Stimulated activated CD4-positive, alpha-beta T cell treated with anti-CD3 and anti-CD28 coated beads, Interleukin-1b, Interleukin-23, amount 100 ng/mL, for 24 hours (primary cell): ENCODE measurements at regions not wholly inside any gene's neighbourhood (a gene's known extent, or its start where the extent isn't known, plus 50 kb on each side); places are given as distances from the start of the nearest gene placed in this dataset.
A peak's percentile ranks its signal among the peaks of the same experiment; 100 is the strongest.

Source experiments
- DNase-seq, 4 experiments: peaks; one replicate each; pipeline ENCODE4 v3.0.0-alpha.2; 2020; ENCODE audit warnings: low read depth in 4 of 4, low spot score in 1 of 4

DNA sequence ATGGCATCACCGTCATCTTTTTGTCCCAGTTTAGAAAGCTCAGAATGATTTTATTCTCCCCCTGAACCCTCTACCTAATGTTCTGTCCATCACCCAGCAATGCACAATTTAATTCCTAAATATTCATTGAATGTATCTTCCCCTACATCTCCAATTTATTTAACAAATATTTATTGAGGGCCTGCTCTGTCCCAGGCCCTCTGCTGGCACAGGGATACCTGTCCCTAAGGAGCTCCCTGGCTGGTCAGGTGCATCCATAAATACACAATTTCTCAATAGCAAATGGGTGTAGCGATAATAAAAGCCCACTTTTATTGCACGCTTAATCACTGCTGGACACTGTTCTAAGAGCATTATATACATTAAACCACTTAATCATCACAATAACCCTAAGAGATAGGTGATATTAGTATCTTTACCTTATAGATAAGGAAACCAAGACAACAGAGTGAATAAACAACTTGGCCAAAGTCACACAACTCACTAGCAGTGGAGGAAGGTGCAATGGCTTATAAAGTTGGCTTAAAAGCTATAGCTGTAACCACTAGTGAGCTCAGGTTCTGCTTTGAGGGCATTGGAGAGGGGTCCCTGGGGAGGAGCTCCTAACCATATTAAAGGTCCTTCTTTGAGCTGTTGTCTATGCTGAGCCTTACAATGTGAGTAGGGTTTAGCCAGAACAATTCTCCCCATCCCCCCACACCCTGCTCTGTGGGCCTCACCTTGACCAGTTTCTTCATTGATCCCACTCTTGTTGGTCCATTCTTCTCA lies 126.3 kb upstream of the JUN start:
- no peak for DNase-seq

DNA sequence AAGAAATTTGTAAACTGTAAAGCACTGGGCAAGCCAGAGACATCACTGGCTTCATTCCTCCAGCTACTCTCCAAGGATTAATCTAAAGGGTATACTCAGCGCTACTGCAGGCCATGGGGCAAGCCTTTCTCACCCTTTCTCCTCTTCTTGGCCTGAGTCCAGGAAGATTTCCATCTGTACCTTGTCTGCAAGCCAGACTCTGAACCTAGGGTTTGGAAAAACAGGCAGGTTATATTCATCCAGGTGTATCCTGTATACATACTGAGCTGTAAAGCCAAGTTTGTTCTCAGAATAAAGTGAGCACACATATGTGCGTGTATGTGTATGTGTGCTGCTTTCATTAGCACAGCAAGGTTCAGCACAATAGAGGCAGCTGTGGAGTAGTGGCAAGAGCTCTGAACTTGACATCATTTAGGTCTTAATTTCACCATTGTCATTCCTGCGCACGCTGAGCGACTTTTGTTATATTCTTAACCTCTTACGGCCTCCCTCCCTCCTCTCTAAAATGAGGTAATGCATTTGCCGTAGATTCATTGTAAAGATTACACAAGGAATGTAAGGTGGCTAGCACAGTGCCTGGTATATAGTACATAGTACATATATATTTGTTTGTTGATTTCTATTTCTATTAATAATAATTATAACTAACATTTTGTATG lies 128.1 kb upstream of the JUN start:
- no peak for DNase-seq

DNA sequence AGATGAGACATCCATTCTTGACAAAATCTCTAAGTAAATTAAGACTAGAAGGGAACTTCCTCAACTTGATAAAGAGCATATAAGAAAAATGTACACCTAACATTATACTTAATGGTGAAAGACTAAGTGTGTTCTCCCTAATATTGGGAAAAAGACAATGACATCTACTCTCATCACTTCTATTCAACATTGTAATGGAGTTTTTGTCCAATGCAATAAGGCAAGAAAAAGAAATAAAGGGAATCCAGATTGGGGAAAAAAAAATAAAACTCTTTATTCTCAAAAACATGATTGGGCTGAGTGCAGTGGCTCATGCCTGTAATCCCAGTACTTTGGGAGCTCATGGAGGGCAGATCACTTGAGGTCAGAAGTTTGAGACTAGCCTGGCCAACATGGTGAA lies 131.1 kb upstream of the JUN start:
- no peak for DNase-seq

DNA sequence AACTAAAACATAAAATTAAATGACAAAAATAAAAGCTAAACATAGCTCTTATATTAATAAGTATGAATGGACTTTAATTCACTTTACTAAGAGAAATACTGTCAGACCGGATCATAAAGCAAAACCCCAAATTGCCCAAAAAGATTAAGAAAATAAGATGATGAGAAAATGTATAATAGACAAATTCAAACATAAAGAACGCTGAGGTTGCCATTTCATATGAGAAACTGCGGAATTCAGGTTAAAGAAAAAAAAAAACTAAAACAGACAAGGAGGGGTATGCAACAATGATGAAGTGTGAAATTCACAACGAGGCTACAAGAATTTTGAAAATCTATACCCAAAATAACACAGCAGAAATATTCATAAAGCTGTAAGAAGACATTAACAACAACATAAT lies 133.6 kb upstream of the JUN start:
- no peak for DNase-seq

DNA sequence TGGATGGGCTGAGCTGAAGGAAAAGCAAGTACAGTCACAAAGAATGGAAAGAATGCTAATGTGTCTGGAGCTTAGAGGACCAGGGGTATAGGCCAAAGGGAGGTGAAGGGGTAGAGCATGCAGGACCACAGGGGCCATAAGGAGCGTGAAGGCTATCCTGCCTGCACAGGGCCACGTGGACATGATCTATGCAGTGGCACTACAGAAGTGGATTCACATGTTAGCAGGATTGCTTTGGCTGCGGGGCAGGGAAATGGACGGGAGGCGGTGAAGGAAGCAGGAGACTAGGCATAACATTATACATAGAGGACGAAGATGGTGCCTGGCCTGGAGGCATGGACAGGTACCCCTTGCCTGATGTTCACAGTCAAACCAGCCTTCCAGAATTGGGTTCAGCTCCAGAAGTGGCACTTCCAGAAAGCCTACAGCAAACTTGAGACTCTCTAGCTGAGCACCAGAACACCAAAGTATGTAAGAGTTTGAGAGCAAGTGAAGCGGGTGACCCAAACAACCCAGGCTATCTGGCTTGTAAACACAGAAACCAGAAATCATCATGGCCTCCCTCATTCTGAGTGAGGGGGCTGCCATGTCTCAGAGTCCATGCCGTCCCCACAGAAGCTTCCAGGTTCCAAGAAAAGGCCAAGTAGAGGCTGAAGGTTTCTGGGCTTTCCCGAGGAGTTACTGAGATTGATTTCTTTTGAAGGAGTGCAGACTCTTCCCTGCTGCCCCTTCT lies 135.5 kb upstream of the JUN start:
- no peak for DNase-seq

- DNase-seq, result no peak
Observed at GRCh38 chr1:58919959-58920321, 136.1 kb upstream of the JUN start.

DNA sequence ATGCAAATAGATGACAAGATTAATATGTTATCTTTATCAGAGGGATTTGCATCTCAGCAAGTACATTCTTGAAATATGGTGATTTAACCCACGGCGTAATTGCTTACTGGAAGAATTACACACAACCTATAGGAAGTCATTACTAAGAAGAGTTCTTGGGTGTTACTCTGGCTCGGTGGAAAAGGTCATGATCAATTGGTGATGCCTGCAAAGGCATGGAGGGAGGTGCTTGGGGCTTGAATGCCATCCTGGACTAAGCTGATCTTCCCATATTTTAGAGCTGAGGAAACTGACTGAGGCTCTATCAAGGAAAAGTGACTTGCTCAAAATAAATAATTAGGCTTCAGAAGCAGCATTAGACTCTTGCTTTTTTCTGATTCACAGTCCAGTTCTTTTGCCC lies 137.5 kb upstream of the JUN start:
- DNase-seq, result no peak

DNA sequence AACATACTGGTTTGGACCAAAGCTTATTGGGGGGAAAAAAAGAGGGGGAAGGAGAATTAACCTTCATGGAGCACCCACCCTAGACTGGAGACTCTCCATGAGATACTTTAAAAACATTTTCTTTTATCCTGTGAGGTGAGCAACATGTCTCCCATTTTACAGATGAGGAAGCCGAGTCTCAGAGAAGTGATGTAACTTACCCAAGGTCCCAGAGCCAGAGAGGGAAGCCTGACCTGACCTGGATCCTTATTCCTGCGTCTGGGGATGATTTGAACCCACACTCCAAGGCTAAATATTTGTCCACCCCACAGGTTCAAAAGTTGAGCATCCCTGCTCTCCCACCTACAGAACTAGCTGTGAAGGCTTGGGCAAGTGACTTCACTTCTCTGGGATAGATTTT lies 137.9 kb upstream of the JUN start:
- DNase-seq, result no peak

DNA sequence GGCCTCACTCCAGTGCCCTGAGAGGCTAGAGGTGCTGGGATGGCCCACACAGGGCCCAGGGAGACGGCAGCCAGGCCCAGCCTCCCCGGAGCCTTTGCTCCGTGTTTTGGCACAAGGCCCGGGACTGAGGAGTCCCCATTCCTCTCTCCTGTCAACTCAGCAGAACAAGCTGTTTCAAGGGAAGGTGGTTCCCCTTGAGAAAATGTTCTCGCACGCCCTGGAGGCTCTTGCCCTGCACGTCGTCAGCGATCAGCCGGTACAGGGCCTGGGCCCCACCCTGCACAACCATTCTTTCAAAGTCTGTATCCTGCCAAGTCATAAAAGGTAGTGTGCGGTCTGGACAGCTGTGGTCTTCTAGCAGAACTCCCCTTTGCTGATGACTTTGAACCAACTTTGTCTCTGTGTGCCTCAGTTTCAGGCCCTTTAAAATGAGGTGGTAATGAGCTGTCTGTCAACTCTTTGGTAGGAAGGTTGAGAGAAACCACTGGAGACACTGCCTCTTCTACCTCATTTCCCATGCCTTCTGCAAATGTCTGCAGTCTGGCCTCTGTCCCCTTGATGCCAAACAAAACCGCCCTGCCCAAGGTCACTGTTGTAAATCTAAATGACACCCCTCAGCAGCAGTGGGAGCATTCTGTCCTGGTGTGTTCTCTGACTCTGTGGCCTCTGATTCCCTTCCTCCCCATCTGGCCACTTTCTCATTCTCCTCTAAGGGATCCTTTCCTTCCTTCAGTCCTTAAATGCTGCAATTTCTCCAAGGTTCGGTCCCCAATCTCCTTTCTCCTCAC lies 138.6 kb upstream of the JUN start:
- DNase-seq, result peak in 1 of 4 experiments; percentile 31

DNA sequence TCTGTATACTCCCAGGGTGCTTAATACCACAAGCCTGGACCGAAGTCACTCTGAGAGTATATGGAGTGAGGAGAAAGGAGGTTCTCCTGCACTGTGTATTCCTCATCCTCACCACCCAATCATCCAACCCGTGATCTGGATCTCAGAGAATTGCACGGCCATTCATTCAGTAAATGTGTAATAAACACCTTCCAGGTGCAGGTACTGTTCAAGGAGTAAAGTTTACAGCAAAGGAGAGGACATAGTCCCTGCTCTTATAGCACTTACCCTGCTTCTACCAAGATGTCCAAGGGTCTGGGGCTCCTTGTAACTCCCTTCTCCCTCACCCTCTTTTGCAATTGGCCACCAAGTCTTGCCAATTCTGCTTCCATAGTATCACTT lies 139.2 kb upstream of the JUN start:
- DNase-seq, result no peak

GRCh38 chr1:58924016-58924565 lies 140.2 kb upstream of the JUN start:
- no peak for DNase-seq

- no peak for DNase-seq
Observed at GRCh38 chr1:58924821-58925220, 141.0 kb upstream of the JUN start.

DNA sequence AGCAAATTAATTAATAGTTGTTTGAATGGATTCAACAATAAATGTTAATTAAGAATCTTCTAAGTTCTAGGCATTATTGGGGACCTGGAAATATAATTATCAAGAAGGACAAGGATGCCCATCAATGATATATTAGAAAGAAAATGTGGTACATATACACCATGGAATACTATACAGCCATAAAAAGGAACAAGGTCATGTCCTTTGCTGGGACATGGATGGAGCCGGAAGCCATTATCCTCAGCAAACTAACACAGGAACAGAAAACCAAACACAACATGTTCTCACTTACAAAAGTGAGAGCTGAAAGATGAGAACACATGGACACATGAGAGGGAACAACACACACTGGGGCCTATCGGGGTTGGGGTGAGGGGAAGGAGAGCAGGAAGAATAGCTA lies 141.4 kb upstream of the JUN start:
- DNase-seq, result no peak

- no peak for DNase-seq
Observed at GRCh38 chr1:58926152-58926551, 142.3 kb upstream of the JUN start.

- DNase-seq, result no peak
Observed at GRCh38 chr1:58927041-58927721, 143.3 kb upstream of the JUN start.

- no peak for DNase-seq
Observed at GRCh38 chr1:58927722-58928085, 143.9 kb upstream of the JUN start.

DNA sequence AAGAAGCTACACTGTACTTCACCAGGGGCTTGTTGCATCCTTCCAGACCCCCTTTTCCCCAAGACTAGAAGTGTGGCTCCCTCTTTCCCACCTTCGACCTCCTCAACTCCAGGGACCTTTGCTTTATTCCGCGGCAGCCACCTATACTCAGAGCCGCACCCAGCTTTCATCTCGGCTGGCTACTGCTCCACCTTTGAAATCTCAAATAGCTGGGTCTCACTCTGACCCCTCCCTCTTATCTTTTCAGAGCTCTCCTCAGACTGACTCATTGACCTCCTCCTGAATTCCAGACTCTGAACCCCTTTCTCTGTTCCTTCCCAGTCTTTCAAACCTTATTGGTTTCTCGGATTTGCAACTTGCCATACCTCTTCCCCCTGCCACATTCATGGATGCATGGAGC lies 144.7 kb upstream of the JUN start:
- DNase-seq, result no peak

GRCh38 chr1:58929671-58930325 lies 146.0 kb upstream of the JUN start:
- DNase-seq, result peak in 3 of 4 experiments; percentile 26 to 40 (median 38)

DNA sequence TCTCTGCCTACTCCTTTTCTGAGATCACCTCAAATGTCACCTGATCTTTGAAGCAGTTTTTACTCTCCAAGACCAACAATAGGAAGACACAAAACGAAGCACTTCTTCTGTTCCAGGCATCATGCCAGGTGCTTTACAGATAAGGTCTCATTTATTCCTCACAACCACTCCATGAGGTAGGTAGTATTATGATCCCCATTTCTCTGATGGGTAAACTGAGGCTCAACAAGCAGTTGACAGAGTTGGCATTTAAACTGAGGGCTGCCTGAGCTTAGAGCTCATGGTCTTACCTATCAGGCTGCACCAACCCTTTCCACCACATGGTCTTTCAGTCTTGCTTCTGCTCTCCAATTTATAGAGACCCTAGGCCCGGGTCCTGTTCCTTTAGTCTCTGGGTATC lies 147.2 kb upstream of the JUN start:
- no peak for DNase-seq

- DNase-seq, result no peak
Observed at GRCh38 chr1:58931756-58932155, 147.9 kb upstream of the JUN start.
